Activated CD4-positive, alpha-beta T cell treated with anti-CD3 and anti-CD28 coated beads, Interleukin-2, Interleukin-6, amounts not matched to agents 100 ng/mL and 50 ng/mL, durations not matched to agents 16 hours and 8 hours (primary cell): ENCODE measurements at regions not wholly inside any gene's neighbourhood (a gene's known extent, or its start where the extent isn't known, plus 50 kb on each side); places are given as distances from the start of the nearest gene placed in this dataset.
"Not testable (repeated sequence)": the region's sequence is repeated elsewhere in the genome, so short reads cannot be mapped to it uniquely, and the experiment has no call there.

Experiments used
- DNase-seq: peaks from one replicate; pipeline ENCODE4 v3.0.0-alpha.2; 2020

GRCh38 chr7:68892236-68892635 is 706.0 kb upstream of the AUTS2 start:
- DNase-seq, result no peak

GRCh38 chr7:68893411-68893810 is 704.9 kb upstream of the AUTS2 start:
- DNase-seq, result no peak

- DNase-seq, result not testable (repeated sequence)
These were observed 699.1 kb upstream of the AUTS2 start for GRCh38 chr7:68899156-68899555.

- no peak for DNase-seq
These were observed 698.2 kb upstream of the AUTS2 start for GRCh38 chr7:68900096-68900495.

GRCh38 chr7:68904630-68905029 is 693.6 kb upstream of the AUTS2 start:
- DNase-seq, result no peak

GRCh38 chr7:68911754-68912153 is 686.5 kb upstream of the AUTS2 start:
- no peak for DNase-seq

GRCh38 chr7:68914006-68914405 is 684.3 kb upstream of the AUTS2 start:
- no peak for DNase-seq

GRCh38 chr7:68917041-68917651 is 681.1 kb upstream of the AUTS2 start:
- no peak for DNase-seq

- no peak for DNase-seq
These were observed 679.7 kb upstream of the AUTS2 start for GRCh38 chr7:68918621-68919020.

- no peak for DNase-seq
These were observed 675.4 kb upstream of the AUTS2 start for GRCh38 chr7:68922850-68923249.

- no peak for DNase-seq
These were observed 673.0 kb upstream of the AUTS2 start for GRCh38 chr7:68925241-68925640.

- no peak for DNase-seq
These were observed 668.5 kb upstream of the AUTS2 start for GRCh38 chr7:68929781-68930261.

GRCh38 chr7:68936471-68937035 is 661.7 kb upstream of the AUTS2 start:
- no peak for DNase-seq

GRCh38 chr7:68938151-68938550 is 660.1 kb upstream of the AUTS2 start:
- no peak for DNase-seq

GRCh38 chr7:68943786-68944185 is 654.5 kb upstream of the AUTS2 start:
- DNase-seq, result no peak

GRCh38 chr7:68955656-68956055 is 642.6 kb upstream of the AUTS2 start:
- no peak for DNase-seq

- DNase-seq, result no peak
These were observed 639.7 kb upstream of the AUTS2 start for GRCh38 chr7:68958571-68958970.

- no peak for DNase-seq
These were observed 634.7 kb upstream of the AUTS2 start for GRCh38 chr7:68963552-68963951.

GRCh38 chr7:68964060-68964459 is 634.2 kb upstream of the AUTS2 start:
- DNase-seq, result no peak

- DNase-seq, result no peak
These were observed 632.9 kb upstream of the AUTS2 start for GRCh38 chr7:68965351-68965750.

- DNase-seq, result no peak
These were observed 630.7 kb upstream of the AUTS2 start for GRCh38 chr7:68967598-68967997.

GRCh38 chr7:68969571-68969970 is 628.7 kb upstream of the AUTS2 start:
- DNase-seq, result no peak

GRCh38 chr7:68971634-68972340 is 626.5 kb upstream of the AUTS2 start:
- no peak for DNase-seq

GRCh38 chr7:68977385-68978055 is 620.8 kb upstream of the AUTS2 start:
- no peak for DNase-seq
